ENCODE measurements at regions not wholly inside any gene's neighbourhood (a gene's known extent, or its start where the extent isn't known, plus 50 kb on each side); places are given as distances from the start of the nearest gene placed in this dataset.

GRCh38 chr2:53183581-53183980 lies 584.0 kb upstream of the CHAC2 start:
- Histone ChIP-seq H3K4me1 (no peaks in the 10 kb centered on the region), H3K36me3 (no peaks in the 10 kb centered on the region), H3K27me3 (no peaks in the 10 kb centered on the region), H3K27ac (no peak overlapping the region), H3K4me3 (no peak overlapping the region), H3K9me3 (no peaks in the 10 kb centered on the region)
- no peak for TF ChIP-seq CTCF (IDR thresholded peaks at IDR 0.05)
- TF ChIP-seq POLR2A (IDR thresholded peaks at IDR 0.05) = no peak
- DNase-seq (no peak), ATAC-seq (no peak)
- intact Hi-C loops (cut with DNase I) = no loop called here

- ATAC-seq = no peak
- 41% methylated on average over 5 of the region's 5 CpGs for WGBS (ENCODE audit: insufficient coverage, low coverage, low lambda C conversion rate, missing lambda C conversion rate)
- no peaks in the 10 kb centered on the region for H3K4me1 ChIP-seq
- no peaks in the 10 kb centered on the region for H3K9me3 ChIP-seq
- intact Hi-C loops (cut with DNase I) = no loop called here
- H3K36me3 ChIP-seq = no peaks in the 10 kb centered on the region
- H3K4me3 ChIP-seq = no peak overlapping the region
- TF ChIP-seq CTCF (IDR thresholded peaks at IDR 0.05) = no peak
- TF ChIP-seq POLR2A (IDR thresholded peaks at IDR 0.05) = no peak
- H3K27me3 ChIP-seq = no peaks in the 10 kb centered on the region
- DNase-seq = no peak
- no peak overlapping the region for H3K27ac ChIP-seq
Measured at GRCh38 chr2:53182601-53183000, 585.0 kb upstream of the CHAC2 start.

- Histone ChIP-seq H3K27me3 (no peaks in the 10 kb centered on the region), H3K36me3 (no peaks in the 10 kb centered on the region), H3K27ac (no peak overlapping the region), H3K4me1 (no peaks in the 10 kb centered on the region), H3K4me3 (no peak overlapping the region), H3K9me3 (no peaks in the 10 kb centered on the region)
- WGBS (ENCODE audit: insufficient coverage, low coverage, low lambda C conversion rate, missing lambda C conversion rate) = 59% methylated on average over 2 of the region's 2 CpGs
- no peak for ATAC-seq
- TF ChIP-seq CTCF (IDR thresholded peaks at IDR 0.05) (no peak), POLR2A (IDR thresholded peaks at IDR 0.05) (no peak)
- no peak for DNase-seq
- intact Hi-C loops (cut with DNase I) = no loop called here
Measured at GRCh38 chr2:53181759-53182158, 585.8 kb upstream of the CHAC2 start.

- H3K4me1 ChIP-seq = no peaks in the 10 kb centered on the region
- H3K27ac ChIP-seq = no peak overlapping the region
- intact Hi-C loops (cut with DNase I) = no loop called here
- H3K4me3 ChIP-seq = no peak overlapping the region
- H3K27me3 ChIP-seq = no peaks in the 10 kb centered on the region
- 67% methylated on average over 1 of the region's 1 CpG for WGBS (ENCODE audit: insufficient coverage, low coverage, low lambda C conversion rate, missing lambda C conversion rate)
- TF ChIP-seq POLR2A (IDR thresholded peaks at IDR 0.05) = no peak
- TF ChIP-seq CTCF (IDR thresholded peaks at IDR 0.05) = no peak
- H3K9me3 ChIP-seq = no peaks in the 10 kb centered on the region
- ATAC-seq (no peak), DNase-seq (no peak)
- no peaks in the 10 kb centered on the region for H3K36me3 ChIP-seq
Measured at GRCh38 chr2:53177327-53177726, 590.3 kb upstream of the CHAC2 start.

- Histone ChIP-seq H3K4me1 (no peaks in the 10 kb centered on the region), H3K27ac (no peak overlapping the region), H3K27me3 (no peaks in the 10 kb centered on the region), H3K9me3 (no peaks in the 10 kb centered on the region), H3K4me3 (no peak overlapping the region), H3K36me3 (no peaks in the 10 kb centered on the region)
- WGBS (ENCODE audit: insufficient coverage, low coverage, low lambda C conversion rate, missing lambda C conversion rate) = 53% methylated on average over 1 of the region's 1 CpG
- TF ChIP-seq CTCF (IDR thresholded peaks at IDR 0.05) = no peak
- TF ChIP-seq POLR2A (IDR thresholded peaks at IDR 0.05) = no peak
- ATAC-seq = no peak
- no peak for DNase-seq
- intact Hi-C loops (cut with DNase I) = no loop called here
Measured at GRCh38 chr2:53174539-53174938, 593.1 kb upstream of the CHAC2 start.

Data from right lobe of liver (tissue), 6 donors.